Stomach smooth muscle (tissue), 2 donors: ENCODE measurements at regions not wholly inside any gene's neighbourhood (a gene's known extent, or its start where the extent isn't known, plus 50 kb on each side); places are given as distances from the start of the nearest gene placed in this dataset.

Experiments
- H3K27ac ChIP-seq: one replicate; pipeline ENCODE4 v1.7.0; 2013; ENCODE audit warnings: mild to moderate bottlenecking, low read length, inconsistent platforms
- H3K27me3 ChIP-seq, 2 donors: one replicate each; pipeline ENCODE4 v1.7.0; 2013; ENCODE audit warnings: low read length in 2 of 2; ENCODE audit not compliant: insufficient read depth in 2 of 2, control insufficient read depth in 1 of 2
- H3K36me3 ChIP-seq, 2 donors: one replicate each; pipeline ENCODE4 v1.7.0; 2013; ENCODE audit warnings: low read length in 2 of 2; ENCODE audit not compliant: control insufficient read depth in 2 of 2, insufficient read depth in 2 of 2
- H3K4me1 ChIP-seq: one replicate; pipeline ENCODE4 v1.7.0; 2013; ENCODE audit warnings: low read length; ENCODE audit not compliant: control insufficient read depth, insufficient read depth
- H3K4me3 ChIP-seq, 2 donors: one replicate each; pipeline ENCODE4 v1.7.0; 2013; ENCODE audit warnings: low read length in 2 of 2
- H3K9ac ChIP-seq, 2 donors: one replicate each; pipeline ENCODE4 v1.7.0; 2013; ENCODE audit warnings: low read length in 2 of 2, mild to moderate bottlenecking in 1 of 2
- H3K9me3 ChIP-seq, 2 donors: one replicate each; pipeline ENCODE4 v1.7.0; 2013; ENCODE audit warnings: low read length in 2 of 2; ENCODE audit not compliant: control insufficient read depth in 2 of 2
- donor health status: healthy.
- donor health status: Pancreatic carcinoma.

DNA sequence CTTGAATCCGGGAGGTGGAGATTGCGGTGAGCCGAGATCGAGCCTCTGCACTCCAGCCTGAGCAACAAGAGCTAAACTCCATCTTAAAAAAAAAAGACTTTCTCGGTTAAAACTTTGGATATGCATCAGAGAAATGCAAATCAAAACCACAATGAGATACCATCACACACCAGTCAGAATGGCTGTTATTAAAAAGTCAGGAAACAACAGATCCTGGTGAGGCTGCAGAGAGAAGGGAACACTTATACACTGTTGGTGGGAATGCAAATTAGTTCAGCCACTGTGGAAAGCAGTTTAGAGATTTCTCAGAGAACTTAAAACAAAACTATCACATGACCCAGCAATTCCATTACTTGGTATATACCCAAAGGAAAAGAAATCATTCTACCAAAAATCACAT, 619.4 kb upstream of the KIRREL3 start:
- H3K27me3 ChIP-seq: no peaks in the 10 kb centered on the region
- H3K27ac ChIP-seq: no peak overlapping the region
- no peaks in the 10 kb centered on the region for H3K9me3 ChIP-seq
- no peak overlapping the region for H3K4me3 ChIP-seq
- H3K36me3 ChIP-seq: no peaks in the 10 kb centered on the region
- H3K4me1 ChIP-seq: no peaks in the 10 kb centered on the region
- H3K9ac ChIP-seq: no peak overlapping the region

DNA sequence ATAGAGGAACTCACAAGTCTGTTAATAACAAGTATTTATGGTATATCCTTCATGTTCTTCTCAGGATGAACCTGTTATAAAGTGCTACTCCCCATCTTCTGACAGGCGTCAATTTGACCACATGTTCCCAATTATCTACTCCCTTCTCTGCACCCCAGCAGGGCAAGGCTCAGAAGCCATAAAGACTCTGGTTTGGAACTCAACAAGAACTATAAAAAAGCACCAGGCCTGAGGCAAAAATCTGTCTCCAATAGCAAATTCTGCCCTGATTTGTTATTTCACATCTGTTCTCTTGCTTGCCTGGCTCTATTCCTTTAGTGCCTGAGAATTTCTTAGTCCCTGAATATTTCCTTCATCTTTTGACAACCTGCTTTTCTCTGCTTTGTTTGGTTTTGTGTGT, 618.2 kb upstream of the KIRREL3 start:
- H3K4me1 ChIP-seq: no peaks in the 10 kb centered on the region
- H3K27ac ChIP-seq: no peak overlapping the region
- no peaks in the 10 kb centered on the region for H3K36me3 ChIP-seq
- no peaks in the 10 kb centered on the region for H3K27me3 ChIP-seq
- H3K9ac ChIP-seq: no peak overlapping the region
- H3K4me3 ChIP-seq: no peak overlapping the region
- no peaks in the 10 kb centered on the region for H3K9me3 ChIP-seq

DNA sequence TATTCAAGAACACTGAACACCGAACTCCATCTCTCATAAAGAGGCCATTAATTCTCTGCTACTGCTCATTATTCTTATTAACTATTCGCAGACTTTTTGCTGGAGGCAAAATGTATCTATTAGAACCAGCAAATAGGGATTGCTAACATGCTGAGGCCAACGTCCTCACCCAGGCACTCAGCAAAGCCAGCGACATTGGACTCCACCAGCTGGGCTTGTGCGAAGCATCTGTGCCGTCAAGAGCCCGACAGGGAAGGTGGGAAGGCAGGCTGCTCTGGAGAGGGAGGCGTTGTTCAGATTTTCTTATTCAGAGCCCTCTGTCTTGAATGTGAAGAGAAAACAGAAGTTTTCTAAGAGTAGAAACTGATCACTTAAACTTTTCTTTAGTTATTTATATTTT, 615.6 kb upstream of the KIRREL3 start:
- Histone ChIP-seq H3K9ac (no peak overlapping the region), H3K4me1 (no peaks in the 10 kb centered on the region), H3K27me3 (no peaks in the 10 kb centered on the region), H3K9me3 (no peaks in the 10 kb centered on the region), H3K4me3 (no peak overlapping the region), H3K27ac (no peak overlapping the region), H3K36me3 (no peaks in the 10 kb centered on the region)

DNA sequence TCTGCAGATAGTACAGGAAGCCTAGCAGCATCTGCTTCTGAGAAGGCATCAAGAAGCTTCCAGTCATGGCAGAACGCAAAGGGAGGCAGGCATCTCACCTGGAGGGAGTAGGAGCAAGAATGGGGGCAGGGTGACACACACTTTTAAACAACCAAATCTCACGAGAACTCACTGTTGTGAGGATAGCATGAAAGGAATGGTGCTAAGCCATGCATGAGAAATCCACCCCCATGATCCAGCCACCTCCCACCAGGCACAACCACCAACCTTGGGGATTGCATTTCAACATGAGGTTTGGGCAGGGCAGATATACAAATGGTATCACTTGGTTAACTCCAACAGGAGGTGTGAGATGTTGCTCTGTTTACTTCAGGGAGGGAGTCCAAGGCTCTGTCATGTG, 612.0 kb upstream of the KIRREL3 start:
- Histone ChIP-seq H3K27me3 (no peaks in the 10 kb centered on the region), H3K9ac (no peak overlapping the region), H3K27ac (no peak overlapping the region), H3K4me3 (no peak overlapping the region), H3K9me3 (no peaks in the 10 kb centered on the region), H3K4me1 (no peaks in the 10 kb centered on the region), H3K36me3 (no peaks in the 10 kb centered on the region)

DNA sequence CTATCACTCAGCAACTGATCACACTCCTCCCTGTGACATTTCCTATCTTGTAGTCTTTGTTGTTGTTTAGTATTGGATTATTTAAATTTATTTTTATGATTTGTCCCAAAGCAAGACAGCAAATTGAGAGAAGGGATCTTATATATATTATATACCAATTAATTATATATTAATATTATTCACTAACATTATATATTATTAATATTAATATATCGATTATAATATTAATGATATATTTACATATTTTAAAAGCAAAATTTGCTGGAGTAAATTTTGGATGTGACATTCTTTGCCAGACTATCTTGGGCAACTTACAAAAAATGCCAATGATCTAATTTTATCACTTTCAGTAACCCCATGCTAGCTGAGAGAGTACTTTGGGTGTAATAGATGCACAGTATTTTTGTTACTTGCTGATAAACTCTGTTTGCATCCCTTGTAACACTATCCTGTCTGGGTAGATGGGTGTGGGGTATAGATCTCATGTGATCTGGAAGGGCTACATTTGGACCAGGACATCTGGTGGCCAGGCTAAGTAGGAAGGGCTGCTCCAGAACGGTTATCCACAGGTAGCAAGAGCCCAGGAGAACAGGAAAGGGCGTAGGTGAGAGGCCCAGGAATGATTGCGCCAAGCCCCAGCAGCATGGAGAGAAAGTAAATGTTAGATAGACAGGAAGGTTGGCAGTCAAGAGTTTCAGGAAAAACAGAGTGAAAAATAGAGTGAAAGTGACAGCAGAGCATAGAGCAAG, 608.6 kb upstream of the KIRREL3 start:
- no peaks in the 10 kb centered on the region for H3K9me3 ChIP-seq
- H3K27ac ChIP-seq: no peak overlapping the region
- H3K27me3 ChIP-seq: no peaks in the 10 kb centered on the region
- H3K9ac ChIP-seq: no peak overlapping the region
- no peaks in the 10 kb centered on the region for H3K4me1 ChIP-seq
- H3K4me3 ChIP-seq: no peak overlapping the region
- H3K36me3 ChIP-seq: no peaks in the 10 kb centered on the region

DNA sequence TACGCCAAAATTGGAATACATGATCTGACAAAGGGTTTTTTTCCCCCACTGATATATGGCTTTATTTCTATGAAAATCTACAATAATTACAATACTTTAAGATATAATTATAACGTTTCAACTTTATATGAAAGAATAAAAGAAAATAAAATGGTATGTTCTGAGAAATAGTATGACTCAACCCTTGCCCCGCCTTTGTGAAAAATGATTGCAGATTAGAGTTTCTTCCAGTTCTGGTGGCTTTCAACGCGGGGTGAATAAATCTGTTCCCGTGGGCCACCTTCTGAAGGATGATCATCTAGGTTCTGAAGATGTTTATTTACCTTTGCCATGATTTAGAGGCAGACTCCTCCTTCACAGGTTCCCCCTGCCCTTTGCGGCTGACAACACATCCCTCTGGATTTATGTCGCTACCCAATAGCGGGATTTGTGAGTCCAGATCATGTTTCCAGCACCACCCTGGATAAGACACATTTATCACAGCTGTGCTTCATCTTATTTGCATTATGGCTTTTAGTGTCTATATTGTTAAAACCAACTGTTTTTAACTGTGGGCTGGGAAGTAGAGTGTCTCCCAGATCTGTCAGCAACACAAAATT, 607.0 kb upstream of the KIRREL3 start:
- Histone ChIP-seq H3K9me3 (no peaks in the 10 kb centered on the region), H3K4me3 (no peak overlapping the region), H3K9ac (no peak overlapping the region), H3K4me1 (no peaks in the 10 kb centered on the region), H3K27me3 (no peaks in the 10 kb centered on the region), H3K36me3 (no peaks in the 10 kb centered on the region), H3K27ac (no peak overlapping the region)

DNA sequence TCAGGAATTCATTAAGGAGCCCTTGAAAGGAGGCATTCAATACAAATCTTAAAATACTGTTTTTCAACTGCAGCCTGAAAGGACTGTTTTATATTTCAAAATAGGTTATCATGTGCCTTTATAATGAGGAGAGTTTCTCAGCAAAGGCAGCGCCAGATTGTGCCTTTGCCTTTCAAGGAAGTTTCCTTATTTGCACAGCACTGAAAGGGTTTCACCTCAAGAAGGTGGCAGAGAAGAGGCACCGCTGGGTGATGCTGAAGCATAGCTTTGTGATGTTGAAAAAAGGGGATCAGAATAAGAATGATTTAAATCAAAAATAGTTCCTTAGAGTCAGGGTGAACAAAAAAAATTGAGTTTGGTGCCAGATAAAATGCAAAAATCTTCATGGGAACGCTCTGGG, 601.0 kb upstream of the KIRREL3 start:
- H3K36me3 ChIP-seq: no peaks in the 10 kb centered on the region
- no peak overlapping the region for H3K27ac ChIP-seq
- H3K4me3 ChIP-seq: no peak overlapping the region
- no peak overlapping the region for H3K9ac ChIP-seq
- no peaks in the 10 kb centered on the region for H3K4me1 ChIP-seq
- H3K9me3 ChIP-seq: peaks cover 0 to 4% of the 10 kb centered on the region in 2 donors
- H3K27me3 ChIP-seq: no peaks in the 10 kb centered on the region

DNA sequence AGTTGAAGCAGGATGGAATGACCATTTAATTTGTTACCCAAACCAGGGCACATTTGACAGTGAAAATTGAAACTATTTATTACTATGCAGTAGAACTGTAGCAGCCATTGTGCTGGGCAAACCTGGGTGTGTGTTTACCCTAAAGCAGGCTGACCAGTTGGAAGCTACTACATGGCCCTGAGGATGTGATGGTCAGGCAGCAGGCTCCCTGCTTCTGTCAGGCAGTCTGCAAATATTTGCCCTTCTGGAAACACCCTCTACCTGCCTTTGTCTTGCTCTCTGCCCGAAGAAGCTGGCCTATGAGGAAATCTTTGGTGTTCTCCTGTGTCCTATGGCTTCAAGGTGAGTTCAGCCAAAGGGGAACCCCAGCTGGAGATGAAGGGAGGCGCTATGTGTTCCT, 600.1 kb upstream of the KIRREL3 start:
- no peak overlapping the region for H3K27ac ChIP-seq
- H3K36me3 ChIP-seq: no peaks in the 10 kb centered on the region
- peaks cover 0 to 4% of the 10 kb centered on the region in 2 donors for H3K9me3 ChIP-seq
- H3K4me1 ChIP-seq: no peaks in the 10 kb centered on the region
- H3K9ac ChIP-seq: no peak overlapping the region
- no peak overlapping the region for H3K4me3 ChIP-seq
- H3K27me3 ChIP-seq: no peaks in the 10 kb centered on the region

DNA sequence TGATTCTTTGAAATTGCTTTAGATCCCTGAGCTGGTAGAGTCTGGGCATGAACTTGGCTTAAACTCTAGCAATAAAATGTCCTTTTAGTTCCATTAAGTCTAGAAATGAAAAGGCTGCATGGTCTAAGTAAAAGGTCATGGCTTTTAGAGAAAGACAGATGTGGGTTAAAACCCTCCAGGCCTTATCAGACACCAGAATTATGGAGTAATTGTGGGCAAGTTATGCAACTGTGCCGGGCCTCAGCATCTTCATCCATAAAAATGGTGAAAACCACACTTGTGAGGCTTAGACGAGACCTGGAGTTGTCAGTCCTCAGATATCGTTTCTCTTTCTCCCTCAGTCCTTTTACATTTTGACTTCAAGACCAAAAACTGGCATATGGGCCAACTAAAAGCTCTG, 597.9 kb upstream of the KIRREL3 start:
- H3K27ac ChIP-seq: no peak overlapping the region
- H3K4me3 ChIP-seq: no peak overlapping the region
- no peak overlapping the region for H3K9ac ChIP-seq
- H3K36me3 ChIP-seq: no peaks in the 10 kb centered on the region
- H3K9me3 ChIP-seq: peaks cover 0 to 4% of the 10 kb centered on the region in 2 donors
- no peaks in the 10 kb centered on the region for H3K4me1 ChIP-seq
- H3K27me3 ChIP-seq: no peaks in the 10 kb centered on the region

DNA sequence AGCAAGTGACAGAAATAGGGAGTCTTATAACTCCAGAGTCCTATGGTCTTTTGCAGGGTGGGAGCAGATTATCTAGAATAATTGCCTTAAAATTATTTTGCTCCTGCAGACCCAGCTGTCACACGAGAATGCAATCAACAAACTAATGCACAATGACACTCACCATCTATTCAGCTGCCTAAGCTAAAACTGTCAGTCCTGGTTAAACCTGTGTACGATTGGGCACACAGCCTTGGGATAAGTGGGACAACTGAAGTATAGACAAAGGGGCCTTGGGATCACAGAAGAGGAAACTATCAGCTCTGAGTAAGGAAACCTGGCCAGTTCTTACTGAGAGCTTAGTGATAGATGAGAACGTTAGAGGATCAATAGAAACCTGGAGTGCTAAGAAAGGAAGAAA, 595.9 kb upstream of the KIRREL3 start:
- Histone ChIP-seq H3K27ac (no peak overlapping the region), H3K4me3 (no peak overlapping the region), H3K4me1 (no peaks in the 10 kb centered on the region), H3K36me3 (no peaks in the 10 kb centered on the region), H3K27me3 (no peaks in the 10 kb centered on the region), H3K9me3 (peaks cover 0 to 4% of the 10 kb centered on the region in 2 donors), H3K9ac (no peak overlapping the region)

DNA sequence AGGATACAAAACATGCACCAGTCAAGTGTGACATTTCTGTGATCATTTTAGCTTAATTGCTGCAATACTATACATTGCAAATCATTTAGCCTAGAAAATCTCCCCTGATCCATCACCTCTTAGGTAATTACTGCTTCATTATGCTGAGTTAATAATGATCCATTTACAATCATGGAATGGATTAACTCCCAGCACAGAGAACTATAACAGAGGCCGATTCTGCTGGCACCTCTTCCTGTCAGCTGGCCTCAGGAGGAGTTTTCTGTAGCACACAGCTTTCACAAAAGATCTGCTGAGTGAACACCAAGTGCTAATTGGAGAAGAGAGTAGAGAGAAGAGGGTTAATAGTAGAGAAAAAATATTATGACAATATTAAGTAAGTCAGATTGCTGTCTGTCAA, 591.8 kb upstream of the KIRREL3 start:
- Histone ChIP-seq H3K9ac (no peak overlapping the region), H3K36me3 (no peaks in the 10 kb centered on the region), H3K27me3 (no peaks in the 10 kb centered on the region), H3K27ac (no peak overlapping the region), H3K4me1 (no peaks in the 10 kb centered on the region), H3K4me3 (no peak overlapping the region), H3K9me3 (peaks cover 0 to 4% of the 10 kb centered on the region in 2 donors)
